ENCODE measurements at regions not wholly inside any gene's neighbourhood (a gene's known extent, or its start where the extent isn't known, plus 50 kb on each side); places are given as distances from the start of the nearest gene placed in this dataset.

GRCh38 chr10:10497245-10497644 lies 520.4 kb upstream of the CELF2 start:
- in situ Hi-C loops (cut with HindIII; ENCODE audit: low pct_unique_long_range_greater_than_20kb, low sequenced_read_pairs), result no loop called here
- DNase-seq (ENCODE audit: low read depth), result no peak

GRCh38 chr10:10498781-10499180 lies 518.9 kb upstream of the CELF2 start:
- in situ Hi-C loops (cut with HindIII; ENCODE audit: low pct_unique_long_range_greater_than_20kb, low sequenced_read_pairs), result no loop called here
- DNase-seq (ENCODE audit: low read depth), result no peak

- DNase-seq (ENCODE audit: low read depth), result no peak
- in situ Hi-C loops (cut with HindIII; ENCODE audit: low pct_unique_long_range_greater_than_20kb, low sequenced_read_pairs), result no loop called here
These were observed 517.8 kb upstream of the CELF2 start for GRCh38 chr10:10499839-10500238.

- in situ Hi-C loops (cut with HindIII; ENCODE audit: low pct_unique_long_range_greater_than_20kb, low sequenced_read_pairs), result no loop called here
- DNase-seq (ENCODE audit: low read depth), result peak; percentile 8
These were observed 516.7 kb upstream of the CELF2 start for GRCh38 chr10:10500937-10501336.

GRCh38 chr10:10503772-10504171 lies 513.9 kb upstream of the CELF2 start:
- no peak for DNase-seq (ENCODE audit: low read depth)
- in situ Hi-C loops (cut with HindIII; ENCODE audit: low pct_unique_long_range_greater_than_20kb, low sequenced_read_pairs), result no loop called here

- no peak for DNase-seq (ENCODE audit: low read depth)
- in situ Hi-C loops (cut with HindIII; ENCODE audit: low pct_unique_long_range_greater_than_20kb, low sequenced_read_pairs), result no loop called here
These were observed 509.5 kb upstream of the CELF2 start for GRCh38 chr10:10508211-10508610.

- in situ Hi-C loops (cut with HindIII; ENCODE audit: low pct_unique_long_range_greater_than_20kb, low sequenced_read_pairs), result no loop called here
- DNase-seq (ENCODE audit: low read depth), result no peak
These were observed 507.5 kb upstream of the CELF2 start for GRCh38 chr10:10510179-10510578.

GRCh38 chr10:10513067-10513466 lies 504.6 kb upstream of the CELF2 start:
- DNase-seq (ENCODE audit: low read depth), result no peak
- in situ Hi-C loops (cut with HindIII; ENCODE audit: low pct_unique_long_range_greater_than_20kb, low sequenced_read_pairs), result no loop called here

- in situ Hi-C loops (cut with HindIII; ENCODE audit: low pct_unique_long_range_greater_than_20kb, low sequenced_read_pairs), result no loop called here
- DNase-seq (ENCODE audit: low read depth), result no peak
These were observed 503.8 kb upstream of the CELF2 start for GRCh38 chr10:10513898-10514297.

GRCh38 chr10:10514797-10515196 lies 502.9 kb upstream of the CELF2 start:
- in situ Hi-C loops (cut with HindIII; ENCODE audit: low pct_unique_long_range_greater_than_20kb, low sequenced_read_pairs), result no loop called here
- DNase-seq (ENCODE audit: low read depth), result no peak

GRCh38 chr10:10515479-10516204 lies 502.0 kb upstream of the CELF2 start:
- DNase-seq (ENCODE audit: low read depth), result no peak
- in situ Hi-C loops (cut with HindIII; ENCODE audit: low pct_unique_long_range_greater_than_20kb, low sequenced_read_pairs), result no loop called here

GRCh38 chr10:10516346-10517130 lies 501.1 kb upstream of the CELF2 start:
- DNase-seq (ENCODE audit: low read depth), result no peak
- in situ Hi-C loops (cut with HindIII; ENCODE audit: low pct_unique_long_range_greater_than_20kb, low sequenced_read_pairs), result no loop called here

GRCh38 chr10:10517866-10518265 lies 499.8 kb upstream of the CELF2 start:
- DNase-seq (ENCODE audit: low read depth), result no peak
- in situ Hi-C loops (cut with HindIII; ENCODE audit: low pct_unique_long_range_greater_than_20kb, low sequenced_read_pairs), result no loop called here

- DNase-seq (ENCODE audit: low read depth), result no peak
- in situ Hi-C loops (cut with HindIII; ENCODE audit: low pct_unique_long_range_greater_than_20kb, low sequenced_read_pairs), result no loop called here
These were observed 498.0 kb upstream of the CELF2 start for GRCh38 chr10:10519674-10520073.

GRCh38 chr10:10520491-10521385 lies 496.9 kb upstream of the CELF2 start:
- in situ Hi-C loops (cut with HindIII; ENCODE audit: low pct_unique_long_range_greater_than_20kb, low sequenced_read_pairs), result no loop called here
- no peak for DNase-seq (ENCODE audit: low read depth)

- no peak for DNase-seq (ENCODE audit: low read depth)
- in situ Hi-C loops (cut with HindIII; ENCODE audit: low pct_unique_long_range_greater_than_20kb, low sequenced_read_pairs), result no loop called here
These were observed 490.8 kb upstream of the CELF2 start for GRCh38 chr10:10526846-10527245.

GRCh38 chr10:10527861-10528562 lies 489.7 kb upstream of the CELF2 start:
- no peak for DNase-seq (ENCODE audit: low read depth)
- in situ Hi-C loops (cut with HindIII; ENCODE audit: low pct_unique_long_range_greater_than_20kb, low sequenced_read_pairs), result no loop called here

- in situ Hi-C loops (cut with HindIII; ENCODE audit: low pct_unique_long_range_greater_than_20kb, low sequenced_read_pairs), result no loop called here
- no peak for DNase-seq (ENCODE audit: low read depth)
These were observed 489.1 kb upstream of the CELF2 start for GRCh38 chr10:10528563-10528910.

All from Caki2 (cell line).